Prostate gland (tissue), 2 donors: ENCODE measurements at regions not wholly inside any gene's neighbourhood (a gene's known extent, or its start where the extent isn't known, plus 50 kb on each side); places are given as distances from the start of the nearest gene placed in this dataset.

Experiments
- CTCF ChIP-seq, 4 experiments: fragments of 200-600 bp in 2 of 4; fragments of 450-650 bp in 2 of 4; sonication (generic) in 2 of 4; IDR thresholded peaks; 1 replicate in 3 of 4; 2 replicates in 1 of 4; pipeline ENCODE4 v1.5.1; 2016 to 2019; ENCODE audit warnings: antibody characterized with exemption in 4 of 4, mild to moderate bottlenecking in 2 of 4, moderate library complexity in 2 of 4
- POLR2A ChIP-seq: fragments of 450-650 bp; IDR thresholded peaks from one replicate; pipeline ENCODE4 v1.6.1; 2016; ENCODE audit warnings: antibody characterized with exemption, mild to moderate bottlenecking
- POLR2AphosphoS5 ChIP-seq: sonication (generic); formaldehyde crosslinking; IDR thresholded peaks from one replicate; pipeline ENCODE4 v1.6.1; 2017; ENCODE audit warnings: antibody characterized with exemption

- no peak for TF ChIP-seq CTCF (IDR thresholded peaks at IDR 0.05)
- no peak for TF ChIP-seq POLR2A
- TF ChIP-seq POLR2AphosphoS5 = no peak
These were observed 393.2 kb downstream of the SHANK2 start for GRCh38 chr11:70859180-70859579.
